Upper lobe of right lung (tissue), 1 donor: ENCODE measurements at regions not wholly inside any gene's neighbourhood (a gene's known extent, or its start where the extent isn't known, plus 50 kb on each side); places are given as distances from the start of the nearest gene placed in this dataset.
"Not testable (repeated sequence)": the region's sequence is repeated elsewhere in the genome, so short reads cannot be mapped to it uniquely, and the experiment has no call there.

Source experiments
- ATAC-seq: fragments of 200-7000 bp; cut with Tn5 transposase; one replicate; pipeline ENCODE4 v1.9.1; 2020; ENCODE audit warnings: mild to moderate bottlenecking, moderate library complexity
- DNase-seq: peaks from one replicate; pipeline ENCODE4 v3.0.0-alpha.2; 2020
- H3K27ac ChIP-seq: fragments of 200-600 bp; one replicate; pipeline ENCODE4 v1.8.0; 2022
- H3K27me3 ChIP-seq: fragments of 200-600 bp; one replicate; pipeline ENCODE4 v1.8.0; 2022; ENCODE audit warnings: mild to moderate bottlenecking
- H3K36me3 ChIP-seq: fragments of 200-600 bp; one replicate; pipeline ENCODE4 v1.8.0; 2022
- H3K4me1 ChIP-seq: fragments of 200-600 bp; one replicate; pipeline ENCODE4 v1.8.0; 2022
- H3K4me3 ChIP-seq: fragments of 200-600 bp; one replicate; pipeline ENCODE4 v1.8.0; 2022; ENCODE audit warnings: mild to moderate bottlenecking
- H3K9me3 ChIP-seq: fragments of 200-600 bp; one replicate; pipeline ENCODE4 v1.8.0; 2022
- intact Hi-C: fragments of 100-400 bp; cut with DNase I; formaldehyde crosslinking; loops from one replicate; pipeline ENCODE4 v1.11.0; 2022
- TF ChIP-seq, protein P1 (sequence below): fragments of 200-600 bp; IDR thresholded peaks from one replicate; pipeline ENCODE4 v1.8.0; 2022; ENCODE audit warnings: antibody characterized with exemption
- donor health status: DM: no; HTN: yes; CAD: no; lungs with severe emphysema.

DNA sequence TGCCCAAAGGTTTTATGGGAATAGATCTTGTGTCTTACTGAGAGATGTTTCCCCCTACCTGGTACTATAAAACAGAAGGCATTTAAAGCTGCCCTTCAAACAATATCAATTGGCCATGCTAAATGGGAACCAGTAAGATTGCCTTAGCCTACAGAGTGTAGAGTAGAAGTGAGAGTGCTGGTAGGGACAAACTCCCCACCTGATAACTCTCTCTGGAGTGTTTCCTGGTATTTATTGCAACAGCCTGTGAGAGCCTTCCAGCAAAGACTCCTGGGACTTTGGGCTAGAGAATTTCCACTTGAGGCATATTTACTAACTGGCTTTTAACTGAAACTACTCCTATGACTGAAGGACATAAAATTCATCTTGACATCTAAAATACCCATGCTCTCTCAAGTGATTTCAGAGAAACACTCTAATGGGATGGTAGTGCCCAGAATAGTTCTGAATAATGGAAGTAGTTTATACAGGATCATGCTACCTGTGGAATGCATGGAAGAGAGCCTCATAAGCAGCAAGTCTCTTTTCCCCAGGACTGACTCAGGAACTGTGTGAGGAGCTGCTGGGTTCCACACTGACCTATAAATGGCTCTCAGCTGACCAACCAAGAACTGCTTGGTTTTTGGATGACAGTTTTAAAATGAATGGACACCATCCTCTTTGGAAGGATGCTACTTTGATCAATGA lies 132.7 kb upstream of the SLITRK5 start:
- Histone ChIP-seq H3K4me3 (no peak overlapping the region), H3K4me1 (no peaks in the 10 kb centered on the region), H3K36me3 (no peaks in the 10 kb centered on the region), H3K27me3 (no peaks in the 10 kb centered on the region), H3K9me3 (no peaks in the 10 kb centered on the region), H3K27ac (no peak overlapping the region)
- DNase-seq (no peak), ATAC-seq (peak; percentile 93)
- TF ChIP-seq, protein P1, sequence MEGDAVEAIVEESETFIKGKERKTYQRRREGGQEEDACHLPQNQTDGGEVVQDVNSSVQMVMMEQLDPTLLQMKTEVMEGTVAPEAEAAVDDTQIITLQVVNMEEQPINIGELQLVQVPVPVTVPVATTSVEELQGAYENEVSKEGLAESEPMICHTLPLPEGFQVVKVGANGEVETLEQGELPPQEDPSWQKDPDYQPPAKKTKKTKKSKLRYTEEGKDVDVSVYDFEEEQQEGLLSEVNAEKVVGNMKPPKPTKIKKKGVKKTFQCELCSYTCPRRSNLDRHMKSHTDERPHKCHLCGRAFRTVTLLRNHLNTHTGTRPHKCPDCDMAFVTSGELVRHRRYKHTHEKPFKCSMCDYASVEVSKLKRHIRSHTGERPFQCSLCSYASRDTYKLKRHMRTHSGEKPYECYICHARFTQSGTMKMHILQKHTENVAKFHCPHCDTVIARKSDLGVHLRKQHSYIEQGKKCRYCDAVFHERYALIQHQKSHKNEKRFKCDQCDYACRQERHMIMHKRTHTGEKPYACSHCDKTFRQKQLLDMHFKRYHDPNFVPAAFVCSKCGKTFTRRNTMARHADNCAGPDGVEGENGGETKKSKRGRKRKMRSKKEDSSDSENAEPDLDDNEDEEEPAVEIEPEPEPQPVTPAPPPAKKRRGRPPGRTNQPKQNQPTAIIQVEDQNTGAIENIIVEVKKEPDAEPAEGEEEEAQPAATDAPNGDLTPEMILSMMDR, result no peak
- intact Hi-C loops, result no loop called here

DNA sequence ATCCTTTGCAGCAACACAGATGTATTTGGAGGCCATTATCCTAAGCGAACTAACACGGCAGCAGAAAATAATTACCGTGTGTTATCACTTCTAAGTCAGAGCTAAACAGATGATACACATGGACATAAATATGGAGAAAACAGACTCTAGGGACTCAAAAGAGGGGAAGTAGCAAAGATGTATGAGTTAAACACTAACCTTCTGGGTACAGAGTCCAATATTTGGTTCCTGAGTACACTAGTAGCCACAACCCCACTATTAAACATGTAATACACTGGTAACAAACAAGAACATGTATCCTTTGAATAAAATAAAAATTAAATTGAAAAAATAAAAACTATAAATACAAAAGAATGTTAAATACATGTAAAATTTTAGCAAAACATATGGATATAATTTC lies 118.0 kb upstream of the SLITRK5 start:
- H3K9me3 ChIP-seq, result no peaks in the 10 kb centered on the region
- H3K36me3 ChIP-seq, result no peaks in the 10 kb centered on the region
- H3K4me3 ChIP-seq, result no peak overlapping the region
- H3K4me1 ChIP-seq, result no peaks in the 10 kb centered on the region
- H3K27me3 ChIP-seq, result no peaks in the 10 kb centered on the region
- TF ChIP-seq, protein P1, result no peak
- no peak overlapping the region for H3K27ac ChIP-seq
- DNase-seq, result no peak
- intact Hi-C loops, result no loop called here
- no peak for ATAC-seq

DNA sequence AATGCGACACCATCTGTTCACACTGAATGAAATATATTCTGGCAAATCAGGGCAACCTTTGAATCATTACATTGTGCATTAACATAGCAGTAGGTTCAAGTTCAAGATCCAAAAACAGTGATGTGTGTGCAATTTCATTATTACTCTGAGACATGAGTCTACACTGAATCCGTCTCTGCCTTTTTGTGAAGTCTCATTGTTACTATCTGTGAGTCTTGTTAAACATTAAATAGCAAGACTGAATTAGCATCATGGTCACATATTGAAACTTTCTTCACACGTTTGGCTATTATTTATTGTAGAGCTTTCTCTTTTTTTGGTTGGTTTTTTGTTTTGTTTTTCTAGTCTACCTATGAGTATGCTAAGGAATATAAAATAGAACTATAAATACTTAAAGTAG lies 117.1 kb upstream of the SLITRK5 start:
- H3K9me3 ChIP-seq, result no peaks in the 10 kb centered on the region
- intact Hi-C loops, result no loop called here
- ATAC-seq (no peak), DNase-seq (no peak)
- no peak overlapping the region for H3K4me3 ChIP-seq
- H3K27ac ChIP-seq, result no peak overlapping the region
- H3K27me3 ChIP-seq, result no peaks in the 10 kb centered on the region
- H3K4me1 ChIP-seq, result no peaks in the 10 kb centered on the region
- TF ChIP-seq, protein P1, result no peak
- H3K36me3 ChIP-seq, result no peaks in the 10 kb centered on the region

GRCh38 chr13:87557788-87558187 lies 113.4 kb upstream of the SLITRK5 start:
- no peak for DNase-seq
- H3K9me3 ChIP-seq, result no peaks in the 10 kb centered on the region
- H3K27me3 ChIP-seq, result no peaks in the 10 kb centered on the region
- H3K27ac ChIP-seq, result no peak overlapping the region
- no peak for ATAC-seq
- no peak overlapping the region for H3K4me3 ChIP-seq
- intact Hi-C loops, result no loop called here
- H3K36me3 ChIP-seq, result no peaks in the 10 kb centered on the region
- TF ChIP-seq, protein P1, result no peak
- H3K4me1 ChIP-seq, result no peaks in the 10 kb centered on the region

GRCh38 chr13:87561580-87561979 lies 109.6 kb upstream of the SLITRK5 start:
- H3K4me3 ChIP-seq, ATAC-seq, intact Hi-C loops, H3K36me3 ChIP-seq, H3K27me3 ChIP-seq, H3K27ac ChIP-seq, H3K4me1 ChIP-seq, H3K9me3 ChIP-seq: not testable (repeated sequence)
- DNase-seq, result peak; percentile 48

- DNase-seq (no peak), ATAC-seq (no peak)
- Histone ChIP-seq H3K4me3 (no peak overlapping the region), H3K27me3 (no peaks in the 10 kb centered on the region), H3K27ac (no peak overlapping the region), H3K4me1 (no peaks in the 10 kb centered on the region), H3K36me3 (no peaks in the 10 kb centered on the region), H3K9me3 (no peaks in the 10 kb centered on the region)
- TF ChIP-seq, protein P1, result no peak
- intact Hi-C loops, result no loop called here
These were observed 100.5 kb upstream of the SLITRK5 start for GRCh38 chr13:87570669-87571068.
